Upper lobe of left lung (tissue), 4 donors: ENCODE measurements at regions not wholly inside any gene's neighbourhood (a gene's known extent, or its start where the extent isn't known, plus 50 kb on each side); places are given as distances from the start of the nearest gene placed in this dataset.

Source experiments
- CTCF ChIP-seq, 6 experiments: fragments of 450-650 bp in 4 of 6; fragments of 200-600 bp in 2 of 6; sonication (generic) in 2 of 6; IDR thresholded peaks; one replicate each; pipeline ENCODE4 v1.5.1; 2016 to 2019; ENCODE audit warnings: antibody characterized with exemption in 6 of 6
- POLR2A ChIP-seq, 4 donors: fragments of 450-650 bp; IDR thresholded peaks; one replicate each; pipeline ENCODE4 v1.5.1; 2016 to 2017; ENCODE audit warnings: antibody characterized with exemption in 4 of 4, mild to moderate bottlenecking in 2 of 4
- POLR2AphosphoS5 ChIP-seq, 2 donors: sonication (generic); formaldehyde crosslinking; IDR thresholded peaks; one replicate each; pipeline ENCODE4 v1.5.1; 2017; ENCODE audit warnings: antibody characterized with exemption in 2 of 2

- TF ChIP-seq CTCF (IDR thresholded peaks at IDR 0.05) (no peak), POLR2A (IDR thresholded peaks at IDR 0.05) (no peak), POLR2AphosphoS5 (IDR thresholded peaks at IDR 0.05) (no peak)
Measured at GRCh38 chr1:78410643-78411042, 80.1 kb upstream of the PTGFR start.
